Smooth muscle cell (in vitro differentiated cells): ENCODE measurements at regions not wholly inside any gene's neighbourhood (a gene's known extent, or its start where the extent isn't known, plus 50 kb on each side); places are given as distances from the start of the nearest gene placed in this dataset.
A peak's percentile ranks its signal among the peaks of the same experiment; 100 is the strongest.

ENCODE experiments used
- DNase-seq: peaks from one replicate; lab custom pipeline; 2025; ENCODE audit not compliant: unreplicated experiment; lab: John Stamatoyannopoulos, UW
- H2AFZ ChIP-seq: fragments of 200-600 bp; sonication (generic); 2 replicates; pipeline ENCODE4 v1.6.0; 2016; ENCODE audit warnings: antibody characterized with exemption, low read depth, mild to moderate bottlenecking
- H3F3A ChIP-seq: fragments of 200-600 bp; sonication (generic); 2 replicates; pipeline ENCODE4 v1.6.0; 2017; ENCODE audit warnings: antibody characterized with exemption, low read depth
- H3K27ac ChIP-seq: fragments of 200-600 bp; sonication (generic); 2 replicates; pipeline ENCODE4 v1.5.1; 2016; ENCODE audit warnings: low read depth, mild to moderate bottlenecking
- H3K27me3 ChIP-seq: fragments of 200-600 bp; sonication (generic); 2 replicates; pipeline ENCODE4 v1.6.1; 2016; ENCODE audit warnings: low read depth, mild to moderate bottlenecking
- H3K36me3 ChIP-seq: fragments of 200-600 bp; sonication (generic); 2 replicates; pipeline ENCODE4 v1.5.1; 2016; ENCODE audit warnings: low read depth
- H3K4me1 ChIP-seq: fragments of 200-600 bp; sonication (generic); 2 replicates; pipeline ENCODE4 v1.5.1; 2016; ENCODE audit warnings: low read depth
- H3K4me2 ChIP-seq: fragments of 200-600 bp; sonication (generic); 2 replicates; pipeline ENCODE4 v1.6.0; 2016; ENCODE audit warnings: mild to moderate bottlenecking
- H3K4me3 ChIP-seq: fragments of 200-600 bp; sonication (generic); 2 replicates; pipeline ENCODE4 v1.5.1; 2016; ENCODE audit warnings: mild to moderate bottlenecking
- H3K79me2 ChIP-seq: fragments of 200-600 bp; sonication (generic); 2 replicates; pipeline ENCODE4 v1.6.0; 2016; ENCODE audit warnings: low read depth, mild to moderate bottlenecking
- H3K9ac ChIP-seq: fragments of 200-600 bp; sonication (generic); 2 replicates; pipeline ENCODE4 v1.6.0; 2016; ENCODE audit warnings: low read depth
- H3K9me3 ChIP-seq: fragments of 200-600 bp; sonication (generic); replicated peaks from 2 replicates; pipeline ENCODE4 v1.5.1; 2016; ENCODE audit warnings: low read depth
- H4K20me1 ChIP-seq: fragments of 200-600 bp; sonication (generic); 2 replicates; pipeline ENCODE4 v1.6.0; 2016; ENCODE audit warnings: low read depth
- CTCF ChIP-seq: fragments of 200-600 bp; sonication (generic); IDR thresholded peaks from 2 replicates; pipeline ENCODE4 v1.5.1; 2017; ENCODE audit warnings: borderline replicate concordance, mild to moderate bottlenecking, antibody characterized with exemption; ENCODE audit not compliant: insufficient read depth, poor library complexity, severe bottlenecking
- WGBS: methylation state at CpG from one replicate; pipeline ENCODE4 v1.1.7; 2016; ENCODE audit warnings: low lambda C conversion rate; 5-methylcytosine and 5-hydroxymethylcytosine counted together

DNA sequence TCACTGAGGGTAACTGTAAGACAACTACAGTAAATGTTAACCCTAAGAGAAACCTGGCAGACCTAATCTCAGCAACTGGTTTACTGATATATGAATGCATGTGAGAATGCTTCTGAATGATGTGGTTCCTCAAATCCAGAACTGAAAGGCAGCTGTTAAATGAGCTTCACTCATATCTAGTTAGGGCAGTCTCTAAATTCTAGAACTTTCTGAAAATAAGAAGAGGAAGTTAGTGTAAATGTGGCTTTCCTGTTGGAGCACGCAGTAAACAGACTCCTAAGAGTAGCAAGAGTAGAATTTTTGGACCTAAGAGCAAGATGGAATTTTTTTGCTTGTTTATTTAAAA lies 117.9 kb upstream of the KCNN2 start:
- Histone ChIP-seq H3K9me3 (no peaks in the 10 kb centered on the region), H3K79me2 (no peaks in the 10 kb centered on the region), H3F3A (no peaks in the 10 kb centered on the region), H3K27me3 (no peaks in the 10 kb centered on the region), H3K27ac (peak overlapping the region; percentile 77), H3K9ac (peak overlapping the region; percentile 6), H4K20me1 (no peaks in the 10 kb centered on the region), H3K4me3 (no peak overlapping the region), H3K4me1 (no peaks in the 10 kb centered on the region), H2AFZ (peak overlapping the region; percentile 52), H3K4me2 (no peak overlapping the region), H3K36me3 (no peaks in the 10 kb centered on the region)
- TF ChIP-seq CTCF = no peak
- no peak for DNase-seq
- 91% methylated on average over 1 of the region's 1 CpG for WGBS

DNA sequence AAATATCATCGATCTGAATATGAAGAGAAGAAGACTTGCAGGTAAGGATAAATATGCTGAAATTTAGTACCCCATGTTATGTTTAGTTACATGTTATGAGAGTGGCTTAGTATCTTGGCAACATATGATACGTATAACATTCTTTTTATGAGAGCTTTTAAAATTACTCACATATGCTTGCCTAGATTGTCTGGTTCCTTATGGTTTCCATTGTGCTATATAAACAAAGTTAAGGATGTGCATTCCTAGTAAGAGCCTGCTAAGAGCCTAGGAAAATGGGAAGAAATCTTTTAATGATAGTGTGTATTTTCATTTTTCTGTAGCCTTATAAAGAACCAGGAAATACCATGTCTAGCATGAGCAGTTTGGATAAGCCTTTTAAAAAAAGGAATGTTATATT lies 112.0 kb upstream of the KCNN2 start:
- Histone ChIP-seq H2AFZ (no peak overlapping the region), H3K4me2 (peak overlapping the region; percentile 11), H3K9me3 (no peaks in the 10 kb centered on the region), H3K79me2 (no peaks in the 10 kb centered on the region), H3K4me3 (no peak overlapping the region), H3K36me3 (no peaks in the 10 kb centered on the region), H3K9ac (peak overlapping the region; percentile 86), H3F3A (no peaks in the 10 kb centered on the region), H3K27ac (peak overlapping the region; percentile 92), H3K27me3 (no peaks in the 10 kb centered on the region), H4K20me1 (no peaks in the 10 kb centered on the region), H3K4me1 (no peaks in the 10 kb centered on the region)
- no peak for DNase-seq
- TF ChIP-seq CTCF = no peak
- WGBS = 57% methylated on average over 2 of the region's 2 CpGs

DNA sequence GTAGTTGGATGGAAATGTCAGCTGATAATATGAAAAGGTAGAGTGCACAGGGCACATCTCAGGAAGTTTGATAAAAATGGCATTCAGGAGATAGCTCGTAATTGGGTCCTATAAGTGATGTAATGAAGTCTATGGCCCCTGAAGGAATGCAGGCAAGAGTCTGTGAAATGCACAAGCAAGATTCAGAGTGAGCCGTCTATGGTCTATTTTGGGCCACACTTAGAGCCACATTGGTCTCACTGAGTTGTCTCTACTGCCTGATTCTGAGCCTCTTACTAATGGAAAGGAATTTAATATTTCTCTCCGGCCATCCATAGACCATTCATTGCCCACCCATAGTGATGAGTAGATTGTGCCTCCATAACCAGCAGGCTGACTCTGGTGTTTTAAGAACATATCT lies 111.3 kb upstream of the KCNN2 start:
- DNase-seq = no peak

More for the DNA sequence above, 111.3 kb upstream of the KCNN2 start:
- Histone ChIP-seq H3K36me3 (no peaks in the 10 kb centered on the region), H3K27me3 (no peaks in the 10 kb centered on the region), H3K79me2 (no peaks in the 10 kb centered on the region), H2AFZ (no peak overlapping the region), H3K4me3 (no peak overlapping the region), H3K9me3 (no peaks in the 10 kb centered on the region), H4K20me1 (no peaks in the 10 kb centered on the region), H3K4me1 (peaks cover 3% of the 10 kb centered on the region), H3K4me2 (peak overlapping the region; percentile 11), H3F3A (no peaks in the 10 kb centered on the region), H3K27ac (peak overlapping the region; percentile 92), H3K9ac (peak overlapping the region; percentile 61)
- no peak for TF ChIP-seq CTCF
- 89% methylated on average over 3 of the region's 3 CpGs for WGBS
